ENCODE measurements at regions not wholly inside any gene's neighbourhood (a gene's known extent, or its start where the extent isn't known, plus 50 kb on each side); places are given as distances from the start of the nearest gene placed in this dataset.

- TF ChIP-seq CTCF (conservative IDR thresholded peaks at IDR 0.05; ENCODE audit: low read depth, low read length) (no peak), EZH2phosphoT487 (IDR thresholded peaks at IDR 0.05; ENCODE audit: borderline replicate concordance, low read length) (no peak), EZH2 (IDR thresholded peaks at IDR 0.05; ENCODE audit: low read length, unreplicated experiment) (no peak)
Measured at GRCh38 chr4:115331241-115331640, 217.8 kb upstream of the NDST4 start.

All from PC-3 (cell line).